ENCODE measurements at regions not wholly inside any gene's neighbourhood (a gene's known extent, or its start where the extent isn't known, plus 50 kb on each side); places are given as distances from the start of the nearest gene placed in this dataset.

DNA sequence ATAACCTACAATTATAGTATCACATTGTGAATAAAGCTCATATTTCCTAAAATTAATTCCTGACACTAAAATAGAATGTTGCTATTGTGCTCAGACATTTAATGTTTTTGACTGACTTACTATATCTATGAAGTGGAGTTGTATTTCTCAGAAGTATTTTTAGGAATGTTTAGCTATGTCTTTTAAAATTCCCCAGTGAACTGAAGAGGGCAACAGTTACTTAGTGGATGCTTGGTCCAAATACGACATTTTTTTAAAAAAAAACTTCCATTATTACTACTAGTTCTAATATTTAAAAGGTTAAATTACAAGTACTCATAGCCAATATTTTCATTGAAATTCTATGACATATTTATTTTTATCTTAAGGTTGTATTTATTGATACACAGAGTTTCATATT, 460.2 kb downstream of the COL12A1 start:
- TF ChIP-seq, protein P1, sequence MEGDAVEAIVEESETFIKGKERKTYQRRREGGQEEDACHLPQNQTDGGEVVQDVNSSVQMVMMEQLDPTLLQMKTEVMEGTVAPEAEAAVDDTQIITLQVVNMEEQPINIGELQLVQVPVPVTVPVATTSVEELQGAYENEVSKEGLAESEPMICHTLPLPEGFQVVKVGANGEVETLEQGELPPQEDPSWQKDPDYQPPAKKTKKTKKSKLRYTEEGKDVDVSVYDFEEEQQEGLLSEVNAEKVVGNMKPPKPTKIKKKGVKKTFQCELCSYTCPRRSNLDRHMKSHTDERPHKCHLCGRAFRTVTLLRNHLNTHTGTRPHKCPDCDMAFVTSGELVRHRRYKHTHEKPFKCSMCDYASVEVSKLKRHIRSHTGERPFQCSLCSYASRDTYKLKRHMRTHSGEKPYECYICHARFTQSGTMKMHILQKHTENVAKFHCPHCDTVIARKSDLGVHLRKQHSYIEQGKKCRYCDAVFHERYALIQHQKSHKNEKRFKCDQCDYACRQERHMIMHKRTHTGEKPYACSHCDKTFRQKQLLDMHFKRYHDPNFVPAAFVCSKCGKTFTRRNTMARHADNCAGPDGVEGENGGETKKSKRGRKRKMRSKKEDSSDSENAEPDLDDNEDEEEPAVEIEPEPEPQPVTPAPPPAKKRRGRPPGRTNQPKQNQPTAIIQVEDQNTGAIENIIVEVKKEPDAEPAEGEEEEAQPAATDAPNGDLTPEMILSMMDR (IDR thresholded peaks at IDR 0.05): no peak
- TF ChIP-seq POLR2A (IDR thresholded peaks at IDR 0.05) (no peak), POLR2AphosphoS5 (IDR thresholded peaks at IDR 0.05) (no peak)

All from transverse colon (tissue), 4 donors.